OCI-LY1 (cell line): ENCODE measurements at regions not wholly inside any gene's neighbourhood (a gene's known extent, or its start where the extent isn't known, plus 50 kb on each side); places are given as distances from the start of the nearest gene placed in this dataset.

ENCODE experiments used
- H2AFZ ChIP-seq: fragments of 200-600 bp; sonication (generic), shearing (Covaris generic); 2 replicates; pipeline ENCODE4 v1.6.0; 2014; ENCODE audit warnings: antibody characterized with exemption, mild to moderate bottlenecking, low read length
- H3F3A ChIP-seq: fragments of 200-600 bp; sonication (generic), shearing (Covaris generic); 2 replicates; pipeline ENCODE4 v1.6.0; 2014; ENCODE audit warnings: mild to moderate bottlenecking, antibody characterized with exemption, low read length, moderate library complexity; ENCODE audit not compliant: insufficient read depth
- H3K27ac ChIP-seq: fragments of 200-600 bp; sonication (generic); 2 replicates; pipeline ENCODE4 v1.5.1; 2014; ENCODE audit warnings: low read length, mixed run types, mild to moderate bottlenecking, low read depth; ENCODE audit not compliant: poor library complexity, severe bottlenecking
- H3K27me3 ChIP-seq: fragments of 200-600 bp; sonication (generic); 2 replicates; pipeline ENCODE4 v1.6.0; 2014; ENCODE audit warnings: antibody characterized with exemption, mild to moderate bottlenecking, low read length, moderate library complexity; ENCODE audit not compliant: insufficient read depth
- H3K36me3 ChIP-seq: fragments of 200-600 bp; sonication (generic); 2 replicates; pipeline ENCODE4 v1.6.1; 2014; ENCODE audit warnings: mild to moderate bottlenecking, antibody characterized with exemption, low read length, moderate library complexity, mixed read lengths; ENCODE audit not compliant: insufficient read depth
- H3K4me1 ChIP-seq: fragments of 200-600 bp; sonication (generic); 2 replicates; pipeline ENCODE4 v1.5.1; 2014; ENCODE audit warnings: mild to moderate bottlenecking, low read length, moderate library complexity; ENCODE audit not compliant: insufficient read depth, severe bottlenecking
- H3K4me2 ChIP-seq: fragments of 200-600 bp; sonication (generic), shearing (Covaris generic); 2 replicates; pipeline ENCODE4 v1.6.1; 2014; ENCODE audit warnings: low read length
- H3K4me3 ChIP-seq: fragments of 200-600 bp; sonication (generic); 2 replicates; pipeline ENCODE4 v1.5.1; 2014; ENCODE audit warnings: low read length, low read depth, mild to moderate bottlenecking, mixed read lengths; ENCODE audit not compliant: poor library complexity, severe bottlenecking
- H3K79me2 ChIP-seq: fragments of 200-600 bp; shearing (Covaris generic); 2 replicates; pipeline ENCODE4 v1.6.1; 2016; ENCODE audit warnings: mixed run types, low read length, mixed read lengths; ENCODE audit not compliant: insufficient read depth
- H3K9ac ChIP-seq: fragments of 200-600 bp; sonication (generic), shearing (Covaris generic); 2 replicates; pipeline ENCODE4 v1.6.1; 2014; ENCODE audit warnings: mild to moderate bottlenecking, low read length, mixed read lengths
- H3K9me2 ChIP-seq: fragments of 200-600 bp; sonication (generic), shearing (Covaris generic); 2 replicates; pipeline ENCODE4 v1.6.1; 2014; ENCODE audit warnings: low read depth, mild to moderate bottlenecking, low read length, mixed read lengths
- H3K9me3 ChIP-seq: fragments of 200-600 bp; shearing (Covaris generic); 2 replicates; pipeline ENCODE4 v1.6.1; 2014; ENCODE audit warnings: low read length, mixed read lengths
- H4K20me1 ChIP-seq: fragments of 200-600 bp; sonication (generic), shearing (Covaris generic); 2 replicates; pipeline ENCODE4 v1.6.0; 2016; ENCODE audit warnings: mild to moderate bottlenecking, low read length; ENCODE audit not compliant: insufficient read depth
- EZH2 ChIP-seq: fragments of 200-600 bp; sonication (generic), shearing (Covaris generic); IDR thresholded peaks from 2 replicates; pipeline ENCODE4 v1.8.0; 2017; ENCODE audit warnings: borderline replicate concordance, mixed run types, mild to moderate bottlenecking, antibody characterized with exemption, low read length, moderate library complexity, mixed read lengths
- TF ChIP-seq, protein P1 (sequence below): fragments of 200-600 bp; sonication (generic), shearing (Covaris generic); IDR thresholded peaks from 2 replicates; pipeline ENCODE4 v1.5.1; 2017; ENCODE audit warnings: mild to moderate bottlenecking, antibody characterized with exemption, low read length, moderate library complexity, mixed read lengths

DNA sequence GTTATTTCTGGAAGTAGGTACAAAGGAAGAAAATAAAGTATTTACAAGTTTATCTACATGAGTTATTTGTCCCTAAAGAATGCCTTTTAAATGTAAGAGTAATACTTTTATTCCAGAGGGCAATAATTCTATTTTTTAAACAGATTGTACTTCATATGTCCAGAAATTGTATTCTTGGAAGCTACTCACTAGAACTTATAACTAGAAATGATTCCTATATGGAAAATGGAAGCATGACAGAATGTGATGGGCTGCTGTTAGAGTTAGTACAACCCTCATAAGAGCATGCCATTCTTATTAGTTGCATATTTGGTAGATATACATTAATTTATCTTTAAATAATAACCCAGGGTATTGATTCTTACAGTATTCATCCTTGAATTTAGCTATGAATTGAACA is 362.0 kb downstream of the FSIP2 start:
- TF ChIP-seq, protein P1, sequence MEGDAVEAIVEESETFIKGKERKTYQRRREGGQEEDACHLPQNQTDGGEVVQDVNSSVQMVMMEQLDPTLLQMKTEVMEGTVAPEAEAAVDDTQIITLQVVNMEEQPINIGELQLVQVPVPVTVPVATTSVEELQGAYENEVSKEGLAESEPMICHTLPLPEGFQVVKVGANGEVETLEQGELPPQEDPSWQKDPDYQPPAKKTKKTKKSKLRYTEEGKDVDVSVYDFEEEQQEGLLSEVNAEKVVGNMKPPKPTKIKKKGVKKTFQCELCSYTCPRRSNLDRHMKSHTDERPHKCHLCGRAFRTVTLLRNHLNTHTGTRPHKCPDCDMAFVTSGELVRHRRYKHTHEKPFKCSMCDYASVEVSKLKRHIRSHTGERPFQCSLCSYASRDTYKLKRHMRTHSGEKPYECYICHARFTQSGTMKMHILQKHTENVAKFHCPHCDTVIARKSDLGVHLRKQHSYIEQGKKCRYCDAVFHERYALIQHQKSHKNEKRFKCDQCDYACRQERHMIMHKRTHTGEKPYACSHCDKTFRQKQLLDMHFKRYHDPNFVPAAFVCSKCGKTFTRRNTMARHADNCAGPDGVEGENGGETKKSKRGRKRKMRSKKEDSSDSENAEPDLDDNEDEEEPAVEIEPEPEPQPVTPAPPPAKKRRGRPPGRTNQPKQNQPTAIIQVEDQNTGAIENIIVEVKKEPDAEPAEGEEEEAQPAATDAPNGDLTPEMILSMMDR = no peak
- no peak for TF ChIP-seq EZH2
- H3K4me1 ChIP-seq = no peaks in the 10 kb centered on the region
- no peaks in the 10 kb centered on the region for H3K36me3 ChIP-seq
- no peaks in the 10 kb centered on the region for H3F3A ChIP-seq
- H3K9ac ChIP-seq = no peak overlapping the region
- no peaks in the 10 kb centered on the region for H3K27me3 ChIP-seq
- H3K79me2 ChIP-seq = no peaks in the 10 kb centered on the region
- no peak overlapping the region for H3K27ac ChIP-seq
- no peaks in the 10 kb centered on the region for H4K20me1 ChIP-seq
- no peak overlapping the region for H3K4me3 ChIP-seq
- no peak overlapping the region for H3K4me2 ChIP-seq
- no peaks in the 10 kb centered on the region for H3K9me2 ChIP-seq
- H2AFZ ChIP-seq = no peak overlapping the region
- H3K9me3 ChIP-seq = no peaks in the 10 kb centered on the region

DNA sequence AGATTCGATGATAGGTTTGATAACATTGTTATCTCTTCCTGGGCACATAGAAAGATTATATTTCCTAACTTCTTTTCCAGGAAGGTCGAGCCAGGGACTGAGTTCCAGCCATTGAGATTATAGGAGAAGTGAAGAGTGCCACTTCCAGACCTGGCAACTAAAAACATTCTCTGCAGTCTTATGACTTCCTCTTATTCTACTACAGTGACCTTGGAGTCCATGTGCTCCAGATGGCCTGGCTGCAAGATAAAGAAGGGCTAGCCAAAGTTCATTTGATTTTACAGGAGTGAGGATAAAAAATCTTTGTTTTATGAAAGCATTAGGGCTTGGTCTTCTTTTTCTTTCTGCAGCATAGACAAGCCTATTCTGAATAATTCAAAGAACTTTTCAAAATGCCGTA is 363.0 kb downstream of the FSIP2 start:
- no peak overlapping the region for H3K4me2 ChIP-seq
- H3K27me3 ChIP-seq = no peaks in the 10 kb centered on the region
- no peak overlapping the region for H2AFZ ChIP-seq
- H3K36me3 ChIP-seq = no peaks in the 10 kb centered on the region
- H4K20me1 ChIP-seq = no peaks in the 10 kb centered on the region
- H3K27ac ChIP-seq = no peak overlapping the region
- TF ChIP-seq, protein P1 = no peak
- TF ChIP-seq EZH2 = no peak
- H3K79me2 ChIP-seq = no peaks in the 10 kb centered on the region
- H3F3A ChIP-seq = no peaks in the 10 kb centered on the region
- H3K4me3 ChIP-seq = no peak overlapping the region
- H3K4me1 ChIP-seq = no peaks in the 10 kb centered on the region
- H3K9ac ChIP-seq = no peak overlapping the region
- H3K9me3 ChIP-seq = no peaks in the 10 kb centered on the region
- H3K9me2 ChIP-seq = no peaks in the 10 kb centered on the region

DNA sequence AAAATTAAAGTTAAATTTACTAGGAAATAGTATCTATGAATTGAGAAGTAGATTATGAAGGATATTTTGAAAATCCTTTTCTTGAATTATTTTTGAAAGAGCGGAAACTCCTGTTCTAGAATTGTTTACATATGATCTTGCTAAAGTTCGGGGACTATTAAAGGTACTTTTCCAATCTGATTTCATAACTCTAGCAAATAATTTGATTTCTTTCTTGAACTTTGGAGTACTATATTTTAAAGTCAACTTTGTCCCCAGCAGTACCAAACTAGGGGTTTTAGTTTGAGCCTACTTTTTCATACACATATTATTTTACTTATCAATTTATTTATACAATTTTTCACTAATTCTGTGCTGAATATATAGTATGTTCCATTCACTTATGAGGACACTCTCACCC is 364.7 kb downstream of the FSIP2 start:
- no peaks in the 10 kb centered on the region for H3K79me2 ChIP-seq
- no peaks in the 10 kb centered on the region for H4K20me1 ChIP-seq
- no peak overlapping the region for H3K9ac ChIP-seq
- no peak overlapping the region for H3K27ac ChIP-seq
- no peak overlapping the region for H3K4me2 ChIP-seq
- no peaks in the 10 kb centered on the region for H3F3A ChIP-seq
- H3K27me3 ChIP-seq = no peaks in the 10 kb centered on the region
- TF ChIP-seq EZH2 = no peak
- TF ChIP-seq, protein P1 = no peak
- no peaks in the 10 kb centered on the region for H3K36me3 ChIP-seq
- H3K9me3 ChIP-seq = no peaks in the 10 kb centered on the region
- no peaks in the 10 kb centered on the region for H3K9me2 ChIP-seq
- no peak overlapping the region for H3K4me3 ChIP-seq
- no peaks in the 10 kb centered on the region for H3K4me1 ChIP-seq
- no peak overlapping the region for H2AFZ ChIP-seq
